AG04450 (cell line): ENCODE measurements at regions not wholly inside any gene's neighbourhood (a gene's known extent, or its start where the extent isn't known, plus 50 kb on each side); places are given as distances from the start of the nearest gene placed in this dataset.

Experiments
- CTCF ChIA-PET: fragments of 300-600, 350-600 bp; formaldehyde crosslinking; extraction: SDS; loops from one replicate; lab custom pipeline; 2022; ENCODE audit warnings: antibody characterized with exemption, inconsistent platforms; lab: Charles Lee
- POLR2A ChIA-PET: fragments of 350-600 bp; formaldehyde crosslinking; extraction: SDS; loops from one replicate; lab custom pipeline; 2021; ENCODE audit warnings: antibody characterized with exemption, inconsistent platforms; lab: Yijun Ruan, JAX
- DNase-seq: peaks from one replicate; pipeline ENCODE4 v3.0.0-alpha.2; 2011; ENCODE audit warnings: low read depth, low spot score
- H3K27ac ChIP-seq: one replicate; pipeline ENCODE4 v1.5.1; 2012; ENCODE audit warnings: low read depth, low read length, control low read depth
- H3K27me3 ChIP-seq: one replicate; pipeline ENCODE4 v1.6.0; 2012; ENCODE audit warnings: low read length; ENCODE audit not compliant: control insufficient read depth, insufficient read depth
- H3K4me3 ChIP-seq: 2 replicates; pipeline ENCODE4 v1.5.1; 2011; ENCODE audit warnings: mild to moderate bottlenecking, low read depth, low read length, control low read depth
- H3K9me3 ChIP-seq: 2 replicates; pipeline ENCODE4 v1.5.1; 2012; ENCODE audit warnings: low read length; ENCODE audit not compliant: control insufficient read depth, insufficient read depth
- CTCF ChIP-seq: IDR thresholded peaks from 2 replicates; pipeline ENCODE4 v1.5.1; 2011; ENCODE audit warnings: low read depth, low read length, control low read depth, inconsistent platforms

DNA sequence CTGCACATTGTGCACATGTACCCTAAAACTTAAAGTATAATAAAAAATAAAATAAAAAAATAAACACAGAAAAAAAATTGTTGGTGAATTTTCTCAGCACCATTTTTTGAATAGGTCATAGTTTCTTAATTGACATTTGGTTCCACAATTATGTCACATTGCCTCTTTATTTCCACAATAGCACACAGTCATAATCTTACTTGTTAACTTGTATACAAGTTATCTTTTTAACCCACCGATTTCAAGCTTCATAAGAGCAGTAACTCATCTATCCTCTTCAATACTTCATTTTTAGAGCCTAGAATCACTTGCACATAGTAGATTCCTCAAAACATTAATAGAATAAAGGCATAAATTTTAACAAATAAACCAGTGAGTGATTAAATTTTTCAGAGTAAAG lies 1425.1 kb upstream of the LRRTM3 start:
- Histone ChIP-seq H3K9me3 (no peaks in the 10 kb centered on the region), H3K27me3 (no peaks in the 10 kb centered on the region), H3K27ac (no peak overlapping the region), H3K4me3 (no peak overlapping the region)
- POLR2A ChIA-PET = no interaction called here
- no peak for TF ChIP-seq CTCF
- DNase-seq = no peak
- CTCF ChIA-PET = no interaction called here

DNA sequence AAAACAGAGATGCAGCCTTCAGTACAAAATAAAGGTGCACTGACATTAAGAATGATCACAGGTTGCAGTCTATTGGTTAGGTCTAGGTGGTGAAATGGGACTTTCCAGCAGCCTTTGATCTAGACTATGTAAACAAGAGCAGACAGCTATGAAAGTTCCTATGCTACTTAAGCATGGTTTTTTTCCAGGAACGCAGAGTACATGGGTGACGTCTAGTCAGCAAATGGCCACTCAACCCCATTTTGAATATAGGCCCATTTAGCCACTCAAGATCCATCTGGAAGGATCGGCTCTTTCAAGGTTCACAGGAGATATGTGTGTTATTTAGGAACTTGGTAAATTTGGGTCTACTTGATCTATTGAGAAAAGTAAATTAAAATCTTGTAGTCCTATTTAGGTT lies 1424.6 kb upstream of the LRRTM3 start:
- no peak for DNase-seq
- CTCF ChIA-PET = no interaction called here
- Histone ChIP-seq H3K27ac (no peak overlapping the region), H3K4me3 (no peak overlapping the region), H3K27me3 (no peaks in the 10 kb centered on the region), H3K9me3 (no peaks in the 10 kb centered on the region)
- POLR2A ChIA-PET = no interaction called here
- no peak for TF ChIP-seq CTCF

- H3K4me3 ChIP-seq = no peak overlapping the region
- no peak overlapping the region for H3K27ac ChIP-seq
- H3K27me3 ChIP-seq = no peaks in the 10 kb centered on the region
- POLR2A ChIA-PET = no interaction called here
- TF ChIP-seq CTCF = no peak
- CTCF ChIA-PET = no interaction called here
- H3K9me3 ChIP-seq = no peaks in the 10 kb centered on the region
- DNase-seq = no peak
Measured at GRCh38 chr10:65518379-65518778, 1407.5 kb upstream of the LRRTM3 start.

GRCh38 chr10:65528986-65529385 lies 1396.8 kb upstream of the LRRTM3 start:
- ChIA-PET CTCF (no interaction called here), POLR2A (no interaction called here)
- Histone ChIP-seq H3K4me3 (no peak overlapping the region), H3K27ac (no peak overlapping the region), H3K9me3 (no peaks in the 10 kb centered on the region), H3K27me3 (no peaks in the 10 kb centered on the region)
- no peak for TF ChIP-seq CTCF
- DNase-seq = no peak

GRCh38 chr10:65531545-65531944 lies 1394.3 kb upstream of the LRRTM3 start:
- DNase-seq = no peak
- no peaks in the 10 kb centered on the region for H3K27me3 ChIP-seq
- H3K9me3 ChIP-seq = no peaks in the 10 kb centered on the region
- no peak overlapping the region for H3K4me3 ChIP-seq
- ChIA-PET POLR2A (no interaction called here), CTCF (no interaction called here)
- H3K27ac ChIP-seq = no peak overlapping the region
- TF ChIP-seq CTCF = no peak
